Inflammatory macrophage treated with lipopolysaccharide for 4 hours (primary cell): ENCODE measurements at regions not wholly inside any gene's neighbourhood (a gene's known extent, or its start where the extent isn't known, plus 50 kb on each side); places are given as distances from the start of the nearest gene placed in this dataset.
A peak's percentile ranks its signal among the peaks of the same experiment; 100 is the strongest.
"Not testable (repeated sequence)": the region's sequence is repeated elsewhere in the genome, so short reads cannot be mapped to it uniquely, and the experiment has no call there.

Source experiments
- DNase-seq: peaks from one replicate; pipeline ENCODE4 v3.0.0-alpha.2; 2020

GRCh38 chr17:65301184-65301583 lies 164.0 kb downstream of the RGS9 start:
- DNase-seq = no peak

GRCh38 chr17:65297916-65298315 lies 160.7 kb downstream of the RGS9 start:
- DNase-seq = no peak

GRCh38 chr17:65297384-65297783 lies 160.2 kb downstream of the RGS9 start:
- DNase-seq = no peak

- peak; percentile 19 for DNase-seq
Observed at GRCh38 chr17:65294181-65294719, 157.1 kb downstream of the RGS9 start.

- DNase-seq = no peak
Observed at GRCh38 chr17:65293584-65294180, 156.5 kb downstream of the RGS9 start.

GRCh38 chr17:65292430-65292829 lies 155.3 kb downstream of the RGS9 start:
- peak; percentile 2 for DNase-seq

- not testable (repeated sequence) for DNase-seq
Observed at GRCh38 chr17:65291301-65291700, 154.1 kb downstream of the RGS9 start.

GRCh38 chr17:65290616-65291015 lies 153.4 kb downstream of the RGS9 start:
- no peak for DNase-seq

- DNase-seq = no peak
Observed at GRCh38 chr17:65290056-65290455, 152.9 kb downstream of the RGS9 start.

GRCh38 chr17:65287040-65287439 lies 149.9 kb downstream of the RGS9 start:
- DNase-seq = no peak

GRCh38 chr17:65283704-65284103 lies 146.5 kb downstream of the RGS9 start:
- DNase-seq = no peak

- no peak for DNase-seq
Observed at GRCh38 chr17:65279456-65279855, 142.3 kb downstream of the RGS9 start.

GRCh38 chr17:65278820-65279184 lies 141.6 kb downstream of the RGS9 start:
- no peak for DNase-seq

GRCh38 chr17:65278050-65278819 lies 141.1 kb downstream of the RGS9 start:
- peak; percentile 9 for DNase-seq

GRCh38 chr17:65277576-65277975 lies 140.4 kb downstream of the RGS9 start:
- no peak for DNase-seq
